Left hindlimb (tissue), 1 donor: ENCODE measurements at regions not wholly inside any gene's neighbourhood (a gene's known extent, or its start where the extent isn't known, plus 50 kb on each side); places are given as distances from the start of the nearest gene placed in this dataset.
A peak's percentile ranks its signal among the peaks of the same experiment; 100 is the strongest.

Experiments used
- DNase-seq: peaks from one replicate; pipeline ENCODE4 v3.0.0-alpha.2; 2018

GRCh38 chr13:40469581-40470310 lies 196.7 kb downstream of the FOXO1 start:
- no peak for DNase-seq

- DNase-seq = peak; percentile 55
Observed at GRCh38 chr13:40470660-40471059, 195.8 kb downstream of the FOXO1 start.

GRCh38 chr13:40471076-40471475 lies 195.4 kb downstream of the FOXO1 start:
- DNase-seq = no peak

- no peak for DNase-seq
Observed at GRCh38 chr13:40471911-40472310, 194.5 kb downstream of the FOXO1 start.

- DNase-seq = peak; percentile 28
Observed at GRCh38 chr13:40472427-40473220, 193.8 kb downstream of the FOXO1 start.

- peak; percentile 9 for DNase-seq
Observed at GRCh38 chr13:40475617-40476016, 190.8 kb downstream of the FOXO1 start.

GRCh38 chr13:40476175-40476958 lies 190.1 kb downstream of the FOXO1 start:
- DNase-seq = peak; percentile 32

- DNase-seq = peak; percentile 34
Observed at GRCh38 chr13:40477623-40478608, 188.5 kb downstream of the FOXO1 start.

- DNase-seq = peak; percentile 9
Observed at GRCh38 chr13:40478775-40479174, 187.7 kb downstream of the FOXO1 start.

- peak; percentile 31 for DNase-seq
Observed at GRCh38 chr13:40479196-40479845, 187.1 kb downstream of the FOXO1 start.

- peak; percentile 34 for DNase-seq
Observed at GRCh38 chr13:40480012-40480914, 186.2 kb downstream of the FOXO1 start.

- no peak for DNase-seq
Observed at GRCh38 chr13:40480915-40481516, 185.4 kb downstream of the FOXO1 start.

- DNase-seq = no peak
Observed at GRCh38 chr13:40483601-40484000, 182.8 kb downstream of the FOXO1 start.

GRCh38 chr13:40484101-40484800 lies 182.2 kb downstream of the FOXO1 start:
- peak; percentile 9 for DNase-seq

GRCh38 chr13:40484974-40485373 lies 181.5 kb downstream of the FOXO1 start:
- DNase-seq = no peak

- DNase-seq = no peak
Observed at GRCh38 chr13:40485611-40486517, 180.6 kb downstream of the FOXO1 start.

- no peak for DNase-seq
Observed at GRCh38 chr13:40486518-40487163, 179.8 kb downstream of the FOXO1 start.
